ENCODE measurements at regions not wholly inside any gene's neighbourhood (a gene's known extent, or its start where the extent isn't known, plus 50 kb on each side); places are given as distances from the start of the nearest gene placed in this dataset.

- H3K27me3 ChIP-seq (ENCODE audit: insufficient read depth, poor library complexity, severe bottlenecking) = no peaks in the 10 kb centered on the region
- DNase-seq (ENCODE audit: low read depth in 1 of 2, low spot score in 1 of 2) = no peak
- H3K27ac ChIP-seq (replicated peaks) = no peak overlapping the region
- TF ChIP-seq, protein P1, sequence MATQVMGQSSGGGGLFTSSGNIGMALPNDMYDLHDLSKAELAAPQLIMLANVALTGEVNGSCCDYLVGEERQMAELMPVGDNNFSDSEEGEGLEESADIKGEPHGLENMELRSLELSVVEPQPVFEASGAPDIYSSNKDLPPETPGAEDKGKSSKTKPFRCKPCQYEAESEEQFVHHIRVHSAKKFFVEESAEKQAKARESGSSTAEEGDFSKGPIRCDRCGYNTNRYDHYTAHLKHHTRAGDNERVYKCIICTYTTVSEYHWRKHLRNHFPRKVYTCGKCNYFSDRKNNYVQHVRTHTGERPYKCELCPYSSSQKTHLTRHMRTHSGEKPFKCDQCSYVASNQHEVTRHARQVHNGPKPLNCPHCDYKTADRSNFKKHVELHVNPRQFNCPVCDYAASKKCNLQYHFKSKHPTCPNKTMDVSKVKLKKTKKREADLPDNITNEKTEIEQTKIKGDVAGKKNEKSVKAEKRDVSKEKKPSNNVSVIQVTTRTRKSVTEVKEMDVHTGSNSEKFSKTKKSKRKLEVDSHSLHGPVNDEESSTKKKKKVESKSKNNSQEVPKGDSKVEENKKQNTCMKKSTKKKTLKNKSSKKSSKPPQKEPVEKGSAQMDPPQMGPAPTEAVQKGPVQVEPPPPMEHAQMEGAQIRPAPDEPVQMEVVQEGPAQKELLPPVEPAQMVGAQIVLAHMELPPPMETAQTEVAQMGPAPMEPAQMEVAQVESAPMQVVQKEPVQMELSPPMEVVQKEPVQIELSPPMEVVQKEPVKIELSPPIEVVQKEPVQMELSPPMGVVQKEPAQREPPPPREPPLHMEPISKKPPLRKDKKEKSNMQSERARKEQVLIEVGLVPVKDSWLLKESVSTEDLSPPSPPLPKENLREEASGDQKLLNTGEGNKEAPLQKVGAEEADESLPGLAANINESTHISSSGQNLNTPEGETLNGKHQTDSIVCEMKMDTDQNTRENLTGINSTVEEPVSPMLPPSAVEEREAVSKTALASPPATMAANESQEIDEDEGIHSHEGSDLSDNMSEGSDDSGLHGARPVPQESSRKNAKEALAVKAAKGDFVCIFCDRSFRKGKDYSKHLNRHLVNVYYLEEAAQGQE (IDR thresholded peaks at IDR 0.05; ENCODE audit: insufficient replicate concordance, low read depth) = no peak
- no peak for TF ChIP-seq SPI1 (IDR thresholded peaks at IDR 0.05; ENCODE audit: borderline replicate concordance, low read depth)
- TF ChIP-seq GABPA (IDR thresholded peaks at IDR 0.05; ENCODE audit: low read depth) = no peak
- TF ChIP-seq POLR2AphosphoS5 (IDR thresholded peaks at IDR 0.05; ENCODE audit: low read depth) = no peak
- TF ChIP-seq, protein P2, sequence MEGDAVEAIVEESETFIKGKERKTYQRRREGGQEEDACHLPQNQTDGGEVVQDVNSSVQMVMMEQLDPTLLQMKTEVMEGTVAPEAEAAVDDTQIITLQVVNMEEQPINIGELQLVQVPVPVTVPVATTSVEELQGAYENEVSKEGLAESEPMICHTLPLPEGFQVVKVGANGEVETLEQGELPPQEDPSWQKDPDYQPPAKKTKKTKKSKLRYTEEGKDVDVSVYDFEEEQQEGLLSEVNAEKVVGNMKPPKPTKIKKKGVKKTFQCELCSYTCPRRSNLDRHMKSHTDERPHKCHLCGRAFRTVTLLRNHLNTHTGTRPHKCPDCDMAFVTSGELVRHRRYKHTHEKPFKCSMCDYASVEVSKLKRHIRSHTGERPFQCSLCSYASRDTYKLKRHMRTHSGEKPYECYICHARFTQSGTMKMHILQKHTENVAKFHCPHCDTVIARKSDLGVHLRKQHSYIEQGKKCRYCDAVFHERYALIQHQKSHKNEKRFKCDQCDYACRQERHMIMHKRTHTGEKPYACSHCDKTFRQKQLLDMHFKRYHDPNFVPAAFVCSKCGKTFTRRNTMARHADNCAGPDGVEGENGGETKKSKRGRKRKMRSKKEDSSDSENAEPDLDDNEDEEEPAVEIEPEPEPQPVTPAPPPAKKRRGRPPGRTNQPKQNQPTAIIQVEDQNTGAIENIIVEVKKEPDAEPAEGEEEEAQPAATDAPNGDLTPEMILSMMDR (IDR thresholded peaks at IDR 0.05; ENCODE audit: insufficient read depth, low read length) = no peak
- H3K4me3 ChIP-seq (replicated peaks; ENCODE audit: insufficient read depth, low read length) = no peak overlapping the region
These were observed 57.7 kb upstream of the TNS3 start for GRCh38 chr7:47639495-47640110.

DNA sequence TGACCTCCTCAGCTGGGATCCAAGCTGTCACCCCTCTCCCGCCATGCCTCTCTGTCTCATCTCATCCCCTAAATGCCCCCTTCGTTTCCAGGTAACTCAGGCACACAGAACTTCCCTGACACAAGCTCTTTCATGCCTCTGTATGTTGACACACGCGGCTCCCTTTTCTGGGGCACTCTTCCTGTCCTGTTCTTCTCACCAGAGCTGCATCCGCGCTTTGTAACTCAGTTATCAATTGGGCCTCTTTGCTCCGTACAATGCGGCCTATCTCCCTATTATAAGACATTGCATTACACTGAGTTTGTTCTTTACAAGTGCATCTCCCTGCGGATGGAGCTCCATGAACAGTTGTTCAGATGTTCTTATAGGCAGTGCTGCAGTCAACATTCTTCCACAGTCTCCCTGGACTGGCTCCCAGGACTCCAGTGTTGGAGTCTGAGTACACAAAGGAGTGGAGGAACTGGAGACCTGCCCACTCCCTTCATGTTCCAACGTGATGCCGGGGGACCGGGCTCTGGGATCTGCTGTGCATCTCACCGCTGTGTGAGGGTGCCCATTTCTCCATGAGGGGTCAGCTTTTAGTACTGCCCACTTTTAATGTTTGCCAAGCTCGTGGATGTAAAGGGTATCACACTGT lies 56.9 kb upstream of the TNS3 start:
- Histone ChIP-seq H3K27me3 (ENCODE audit: insufficient read depth, poor library complexity, severe bottlenecking) (no peaks in the 10 kb centered on the region), H3K4me3 (replicated peaks; ENCODE audit: insufficient read depth, low read length) (no peak overlapping the region), H3K27ac (replicated peaks) (no peak overlapping the region)
- TF ChIP-seq SPI1 (IDR thresholded peaks at IDR 0.05; ENCODE audit: borderline replicate concordance, low read depth) = no peak
- TF ChIP-seq POLR2AphosphoS5 (IDR thresholded peaks at IDR 0.05; ENCODE audit: low read depth) = no peak
- TF ChIP-seq, protein P1 (IDR thresholded peaks at IDR 0.05; ENCODE audit: insufficient replicate concordance, low read depth) = no peak
- TF ChIP-seq, protein P2 (IDR thresholded peaks at IDR 0.05; ENCODE audit: insufficient read depth, low read length) = no peak
- no peak for TF ChIP-seq GABPA (IDR thresholded peaks at IDR 0.05; ENCODE audit: low read depth)
- no peak for DNase-seq (ENCODE audit: low read depth in 1 of 2, low spot score in 1 of 2)

DNA sequence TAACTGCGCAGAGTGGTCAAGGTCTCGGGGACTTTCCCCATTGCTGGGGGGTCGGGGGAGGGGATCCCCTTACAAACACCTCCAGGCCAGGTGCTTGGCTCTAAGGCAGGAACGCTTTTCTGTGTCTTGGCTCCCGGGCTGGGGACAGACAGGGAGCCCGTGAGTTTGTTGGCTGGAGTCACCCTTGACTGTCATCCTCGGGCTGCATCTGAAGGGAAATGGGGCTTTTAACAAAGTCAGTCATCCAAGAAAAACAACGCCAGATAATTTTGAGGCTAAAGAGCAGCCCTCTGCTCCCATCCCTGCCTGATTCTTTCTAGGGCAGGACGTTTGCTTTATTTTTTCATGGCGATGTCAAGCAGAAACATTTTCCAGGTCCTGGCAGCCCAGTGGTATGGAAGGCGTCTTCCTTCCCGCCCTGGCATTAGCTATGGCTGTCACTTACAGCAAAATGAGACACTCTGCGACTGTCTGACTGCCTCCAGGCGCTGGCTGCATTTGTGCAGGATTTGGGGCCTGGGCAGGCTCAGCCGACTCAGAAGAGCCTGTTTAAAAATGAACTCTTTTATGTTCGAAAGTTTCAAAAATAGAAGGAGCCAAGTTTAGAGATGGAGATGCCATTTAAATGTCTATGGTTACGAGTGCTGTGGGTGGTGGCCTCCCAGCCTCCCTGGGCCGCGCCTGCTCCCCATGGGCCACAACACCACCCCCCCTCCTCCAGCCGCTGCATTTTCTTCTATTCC lies 54.7 kb upstream of the TNS3 start:
- TF ChIP-seq POLR2AphosphoS5 (IDR thresholded peaks at IDR 0.05; ENCODE audit: low read depth) = no peak
- TF ChIP-seq, protein P2 (IDR thresholded peaks at IDR 0.05; ENCODE audit: insufficient read depth, low read length) = no peak
- TF ChIP-seq SPI1 (IDR thresholded peaks at IDR 0.05; ENCODE audit: borderline replicate concordance, low read depth) = no peak
- TF ChIP-seq GABPA (IDR thresholded peaks at IDR 0.05; ENCODE audit: low read depth) = no peak
- TF ChIP-seq, protein P1 (IDR thresholded peaks at IDR 0.05; ENCODE audit: insufficient replicate concordance, low read depth) = no peak
- Histone ChIP-seq H3K27ac (replicated peaks) (no peak overlapping the region), H3K27me3 (ENCODE audit: insufficient read depth, poor library complexity, severe bottlenecking) (no peaks in the 10 kb centered on the region), H3K4me3 (replicated peaks; ENCODE audit: insufficient read depth, low read length) (no peak overlapping the region)
- DNase-seq (ENCODE audit: low read depth in 1 of 2, low spot score in 1 of 2) = no peak

Measured in HL-60 (cell line).